Left cardiac atrium (tissue), 4 donors: ENCODE measurements at regions not wholly inside any gene's neighbourhood (a gene's known extent, or its start where the extent isn't known, plus 50 kb on each side); places are given as distances from the start of the nearest gene placed in this dataset.

Experiments
- ATAC-seq, 2 donors: fragments of 200-7000 bp; cut with Tn5 transposase; one replicate each; pipeline ENCODE4 v1.9.1; 2020; ENCODE audit warnings: mild to moderate bottlenecking in 2 of 2, moderate library complexity in 2 of 2
- DNase-seq: peaks from one replicate; pipeline ENCODE4 v3.0.0-alpha.2; 2020
- intact Hi-C, 2 donors: fragments of 100-400 bp; cut with DNase I; formaldehyde crosslinking; loops; one replicate each; pipeline versions ENCODE4 v1.14.1 to v1.15.1; 2022 to 2023
- donor health status: DM: no; HTN: yes; CAD: no.
- donor health status: DM: no; HTN: yes; CAD: no; lungs with severe emphysema.
- donor health status: DM: yes; HTN: yes; CAD: no.
- donor health status: Dilated cardiomyopathy.

DNA sequence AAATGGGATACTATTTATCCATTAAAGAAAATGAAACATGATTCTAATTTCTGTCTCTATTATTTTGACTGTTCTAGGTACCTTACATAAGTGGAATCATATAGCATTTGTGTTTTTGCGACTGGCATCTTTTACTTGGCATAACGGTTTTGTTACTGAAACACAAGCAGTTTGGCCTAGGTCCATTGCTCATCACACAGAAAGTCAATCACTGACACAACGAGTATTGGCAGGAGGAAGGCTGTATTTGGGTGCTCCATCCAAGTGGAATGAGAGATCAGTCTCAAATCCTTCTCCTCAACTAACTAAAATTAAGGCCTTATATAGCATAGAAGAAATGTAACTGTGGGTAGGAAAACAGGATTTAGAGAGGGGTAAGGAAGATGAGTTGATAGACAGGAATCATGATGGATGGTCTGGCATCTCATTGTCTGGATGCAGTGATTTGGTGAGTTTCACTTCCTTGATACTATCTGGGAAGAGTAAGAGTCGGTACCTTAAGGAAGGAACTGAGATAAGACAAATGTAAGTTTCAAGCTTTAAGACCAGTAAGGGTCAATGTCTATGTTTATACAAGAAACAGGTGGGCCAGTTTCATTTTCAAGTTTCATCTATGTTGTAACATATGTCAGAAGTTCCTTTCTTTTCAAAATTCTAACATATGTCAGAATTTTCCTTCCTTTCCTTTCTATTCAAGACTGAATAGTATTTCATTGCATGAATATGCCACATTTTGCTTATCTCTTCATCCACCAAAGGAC, 276.9 kb upstream of the RAB6C start:
- DNase-seq = no peak
- no peak for ATAC-seq
- intact Hi-C loops = no loop called here

DNA sequence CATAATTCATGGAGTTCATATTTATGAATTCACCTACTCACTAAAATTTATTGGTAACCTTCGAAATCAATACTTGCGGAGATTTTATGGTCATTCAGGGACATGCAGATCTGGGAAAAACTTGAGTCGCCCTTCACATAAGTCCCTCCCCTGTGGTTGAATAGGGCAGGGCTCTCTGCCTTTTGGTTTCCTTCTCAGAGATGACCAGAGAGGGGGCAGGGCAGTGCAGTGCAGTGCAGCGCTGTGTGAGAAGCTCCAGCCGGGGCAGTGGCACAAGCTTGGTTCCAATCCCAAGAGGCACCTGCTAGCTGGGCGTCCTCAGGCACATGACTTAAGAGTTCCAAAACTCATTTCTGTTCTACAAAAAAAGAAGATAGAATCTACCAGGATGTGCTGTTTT, 274.4 kb upstream of the RAB6C start:
- DNase-seq = no peak
- intact Hi-C loops = no loop called here
- no peak for ATAC-seq

DNA sequence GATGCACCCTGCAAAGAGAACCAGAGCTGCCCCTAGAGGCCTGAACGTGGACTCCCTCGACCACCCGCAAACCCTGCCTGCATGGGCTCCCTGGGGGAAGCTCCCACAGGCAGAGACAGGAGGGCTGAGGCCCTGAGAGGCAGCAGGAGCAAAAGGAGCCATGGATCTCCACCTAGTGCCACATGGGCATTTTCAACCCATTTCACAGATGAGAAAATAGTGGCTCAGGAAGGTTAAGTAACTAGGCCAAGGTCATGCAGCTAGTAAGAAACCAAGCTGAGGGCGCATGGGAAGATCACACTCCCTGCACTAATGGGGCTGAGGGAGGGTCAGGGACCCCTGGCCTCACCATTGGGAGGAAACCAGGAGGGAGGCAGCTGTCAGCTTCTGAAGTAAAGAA, 271.7 kb upstream of the RAB6C start:
- intact Hi-C loops = no loop called here
- ATAC-seq = no peak
- no peak for DNase-seq

DNA sequence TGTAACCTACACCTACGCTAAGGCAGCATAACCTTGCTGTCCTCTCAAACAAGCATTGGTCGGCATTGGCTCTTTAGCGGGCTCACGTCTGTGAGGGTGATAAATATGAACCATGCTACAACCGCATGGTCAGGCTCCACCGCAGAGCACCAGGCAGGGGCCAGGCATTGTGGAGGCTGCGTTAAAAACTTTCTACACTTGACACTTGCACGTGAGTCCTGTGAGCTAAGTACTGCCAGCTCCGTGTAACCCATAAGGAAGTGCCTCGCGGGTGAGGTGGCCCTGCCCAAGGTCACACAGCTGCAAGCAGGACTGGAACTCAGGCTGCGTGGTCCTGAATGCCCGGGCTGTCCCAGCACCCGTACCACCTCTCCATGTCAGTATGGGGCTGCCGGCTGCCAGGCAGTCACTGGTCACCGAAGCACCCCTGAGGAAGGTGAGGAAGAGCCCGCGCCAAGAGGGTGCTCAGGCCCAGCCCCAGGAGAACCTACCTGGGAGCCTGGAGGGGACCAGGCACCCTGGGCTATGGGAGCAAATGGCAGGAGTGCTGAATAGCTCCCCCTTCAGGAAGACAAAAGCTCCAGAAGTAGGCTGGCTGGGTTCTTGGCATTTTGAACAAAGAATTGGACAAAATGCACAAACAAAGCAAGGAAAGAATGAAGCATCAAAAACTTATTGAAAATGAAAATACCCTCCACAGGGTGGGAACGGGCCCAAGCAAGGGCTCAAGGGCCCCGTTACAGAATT, 271.1 kb upstream of the RAB6C start:
- no peak for DNase-seq
- no peak for ATAC-seq
- intact Hi-C loops = no loop called here

DNA sequence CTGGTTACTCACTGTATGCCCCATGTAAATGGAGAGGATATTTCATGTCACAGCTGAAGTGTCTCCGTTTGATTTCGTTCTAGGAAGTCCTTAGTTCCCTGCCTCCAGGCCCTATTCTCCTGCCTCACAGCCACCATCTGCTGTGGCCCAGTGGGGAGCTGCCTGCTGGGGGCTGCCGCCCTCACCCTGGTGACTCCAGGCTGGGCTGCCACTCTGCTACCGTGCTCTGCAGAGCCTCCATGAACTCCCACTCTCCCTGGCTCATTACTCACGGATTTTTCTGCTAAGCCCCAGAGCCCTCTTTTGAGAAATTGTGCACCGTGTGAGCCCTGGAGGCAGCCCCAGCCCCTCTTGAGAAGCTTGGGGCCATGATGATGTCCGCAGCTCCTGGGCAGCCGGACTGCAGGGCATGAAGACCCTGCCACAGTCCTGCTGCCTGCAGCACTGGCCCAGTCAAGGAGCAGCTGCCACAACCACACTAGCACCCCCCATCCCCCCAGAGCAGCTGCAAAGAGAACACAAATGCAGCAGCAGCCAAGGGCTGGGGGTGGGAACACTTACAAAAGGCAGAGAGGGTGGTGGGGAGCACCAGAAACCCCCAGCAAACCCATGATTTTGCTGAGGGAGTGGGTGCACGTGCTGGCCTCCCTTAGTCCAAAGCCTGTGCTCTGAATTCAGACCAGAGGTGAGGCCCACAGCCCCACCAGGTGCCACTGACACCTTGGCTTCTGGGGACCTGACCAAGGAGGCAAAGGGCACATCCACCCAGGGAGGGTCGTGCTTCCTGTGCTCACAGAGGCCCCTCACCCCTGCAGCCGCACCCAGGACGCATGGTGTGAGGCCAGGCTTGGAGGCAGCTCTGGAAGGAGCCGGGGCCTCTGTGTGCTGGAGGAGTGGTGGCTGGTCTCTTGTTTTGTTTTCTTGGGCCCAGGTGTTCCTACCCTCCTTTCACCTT, 270.2 kb upstream of the RAB6C start:
- DNase-seq = no peak
- no peak for ATAC-seq
- intact Hi-C loops = no loop called here

DNA sequence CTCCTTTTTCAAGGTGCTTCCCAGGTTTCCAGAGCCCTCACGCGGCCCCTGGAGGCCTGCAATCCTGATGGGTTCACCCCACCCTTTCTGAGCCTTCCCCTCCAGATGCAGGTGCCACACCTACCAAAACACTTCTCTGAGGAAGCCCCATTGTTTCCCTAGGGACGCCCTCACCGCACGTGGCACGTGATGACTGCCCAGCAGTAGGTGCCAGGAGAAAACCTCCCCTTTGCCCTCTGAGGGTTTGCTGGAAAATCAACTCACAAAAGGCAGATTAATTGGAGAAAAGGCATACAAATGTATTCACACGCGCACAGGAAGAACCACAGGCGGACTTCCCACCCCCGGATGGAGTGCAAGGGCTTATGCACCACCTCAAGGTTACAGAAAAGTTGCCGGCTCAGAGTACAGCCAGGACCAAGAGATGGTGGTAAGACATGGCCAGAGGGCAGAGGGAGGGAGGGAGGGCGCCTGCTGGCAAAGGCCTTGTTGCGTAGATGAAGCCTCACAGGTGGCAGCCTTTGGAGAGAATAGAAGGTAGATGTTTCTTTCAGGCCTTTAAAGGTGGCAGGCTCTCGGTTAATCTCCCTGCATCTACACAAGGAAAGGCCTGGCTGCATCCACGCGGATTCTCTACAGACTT, 269.4 kb upstream of the RAB6C start:
- DNase-seq = no peak
- intact Hi-C loops = no loop called here
- ATAC-seq = no peak

DNA sequence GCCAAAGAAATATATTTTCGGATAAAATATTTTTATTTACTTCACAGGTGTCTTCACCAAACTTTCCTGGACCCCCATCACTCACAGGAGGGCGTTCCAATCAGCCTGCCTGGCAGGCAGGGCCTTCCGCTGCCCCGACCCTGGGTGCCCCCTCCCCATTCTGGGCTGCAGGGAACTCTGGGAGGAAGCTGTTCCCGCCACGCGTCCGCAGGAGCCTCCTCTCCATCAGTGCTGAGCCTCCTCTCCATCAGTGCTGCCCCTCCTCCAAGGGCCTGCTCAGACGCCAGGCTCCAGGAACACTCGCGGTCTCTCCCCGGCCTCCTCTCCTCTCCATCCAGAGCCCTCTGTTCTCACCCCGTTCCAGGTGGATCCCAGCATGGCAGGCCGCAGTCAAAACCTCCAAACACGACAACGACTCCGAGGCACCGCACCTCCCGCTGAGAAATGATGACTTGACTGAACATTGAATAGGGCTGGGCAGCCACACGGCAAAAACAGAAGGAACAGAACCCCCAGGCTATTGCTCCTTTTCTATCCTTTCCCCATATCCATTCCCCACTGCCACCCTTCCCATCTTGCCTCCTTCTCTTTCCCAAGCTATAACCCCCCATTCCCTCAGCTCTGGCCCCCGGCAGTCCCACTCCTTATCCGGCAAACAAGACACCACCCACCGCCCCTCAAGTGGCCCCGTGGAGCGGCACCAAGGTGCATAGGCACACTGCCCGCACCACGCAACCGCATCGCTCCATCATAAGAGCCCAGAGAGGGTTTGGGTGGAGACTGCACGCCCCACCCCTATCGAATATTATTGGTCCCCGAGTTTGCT, 268.6 kb upstream of the RAB6C start:
- ATAC-seq (no peak), DNase-seq (no peak)
- intact Hi-C loops = no loop called here

DNA sequence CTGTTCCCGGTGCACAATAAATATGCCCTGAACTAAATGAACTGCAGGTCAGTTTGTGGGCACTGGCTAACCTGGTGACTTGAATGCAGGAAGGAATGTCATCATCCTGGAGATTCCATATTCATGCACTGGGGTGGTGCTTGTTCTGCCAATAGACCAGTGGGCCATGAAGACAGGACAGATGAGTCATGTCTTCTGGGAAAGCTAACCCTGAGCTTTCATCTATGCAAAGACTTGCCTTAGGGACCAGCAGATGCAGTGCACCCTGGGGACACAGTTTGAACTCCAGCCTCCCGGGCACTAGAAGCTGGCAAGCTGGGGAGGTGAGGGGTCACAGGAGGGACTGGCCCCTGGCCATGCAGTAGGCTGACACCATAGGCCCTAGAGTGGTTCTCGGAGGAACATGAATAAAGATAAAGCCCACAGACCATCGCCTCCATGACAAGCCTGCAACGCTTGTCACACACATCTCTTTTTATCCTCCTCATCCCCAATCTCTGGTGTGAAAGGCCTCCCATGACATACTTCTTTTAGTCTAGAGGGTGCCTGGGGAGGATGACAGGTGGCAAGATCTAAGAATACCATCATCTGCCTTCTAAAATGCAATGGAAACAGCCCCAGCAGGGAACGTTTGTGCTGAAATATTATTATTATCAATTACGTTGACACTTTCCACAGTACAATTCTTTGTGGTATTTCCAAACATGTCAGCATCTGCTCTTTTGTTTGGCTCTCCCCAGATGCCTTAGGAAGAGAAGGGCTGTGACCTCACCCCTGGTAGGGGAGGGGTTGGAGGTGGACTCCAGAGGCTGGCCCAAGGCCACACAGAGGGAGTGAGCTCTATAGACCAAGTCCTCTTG, 267.4 kb upstream of the RAB6C start:
- intact Hi-C loops = no loop called here
- DNase-seq (no peak), ATAC-seq (no peak)

DNA sequence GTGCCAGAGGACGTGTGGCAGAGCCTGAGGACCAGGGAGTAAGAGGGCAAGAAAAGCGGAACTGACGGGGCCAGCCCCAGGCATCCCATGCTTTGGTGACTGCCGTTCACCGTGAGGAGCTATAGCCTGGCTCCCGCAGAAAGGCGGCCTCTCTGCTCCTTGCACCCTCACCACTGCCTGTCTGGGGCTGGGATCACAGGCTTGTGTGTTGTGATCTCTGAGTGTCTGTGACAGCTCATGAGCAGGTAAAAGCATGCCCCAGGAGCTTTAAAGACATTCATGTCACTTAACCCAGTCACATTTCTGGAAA, 266.8 kb upstream of the RAB6C start:
- DNase-seq (no peak), ATAC-seq (no peak)
- intact Hi-C loops = no loop called here

DNA sequence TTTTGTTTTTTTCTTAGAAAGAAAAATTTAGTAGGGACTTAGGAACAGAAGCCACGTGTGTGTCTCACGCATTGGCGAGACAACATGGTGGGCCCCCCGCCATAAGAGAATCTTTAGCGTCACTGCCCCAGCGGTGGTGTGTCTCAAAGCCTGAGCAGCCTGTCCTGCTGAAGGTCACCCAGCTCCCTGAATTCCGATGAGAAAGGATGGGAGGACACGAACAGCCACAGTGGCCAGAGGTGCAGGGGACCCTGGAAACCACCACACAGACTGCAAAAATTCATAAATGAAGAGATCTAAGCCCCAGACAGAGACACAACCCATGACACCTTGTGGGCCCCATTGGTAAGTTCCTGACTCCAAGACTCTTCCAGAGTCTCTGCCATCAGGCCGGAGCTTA, 266.1 kb upstream of the RAB6C start:
- DNase-seq = no peak
- no peak for ATAC-seq
- intact Hi-C loops = no loop called here

DNA sequence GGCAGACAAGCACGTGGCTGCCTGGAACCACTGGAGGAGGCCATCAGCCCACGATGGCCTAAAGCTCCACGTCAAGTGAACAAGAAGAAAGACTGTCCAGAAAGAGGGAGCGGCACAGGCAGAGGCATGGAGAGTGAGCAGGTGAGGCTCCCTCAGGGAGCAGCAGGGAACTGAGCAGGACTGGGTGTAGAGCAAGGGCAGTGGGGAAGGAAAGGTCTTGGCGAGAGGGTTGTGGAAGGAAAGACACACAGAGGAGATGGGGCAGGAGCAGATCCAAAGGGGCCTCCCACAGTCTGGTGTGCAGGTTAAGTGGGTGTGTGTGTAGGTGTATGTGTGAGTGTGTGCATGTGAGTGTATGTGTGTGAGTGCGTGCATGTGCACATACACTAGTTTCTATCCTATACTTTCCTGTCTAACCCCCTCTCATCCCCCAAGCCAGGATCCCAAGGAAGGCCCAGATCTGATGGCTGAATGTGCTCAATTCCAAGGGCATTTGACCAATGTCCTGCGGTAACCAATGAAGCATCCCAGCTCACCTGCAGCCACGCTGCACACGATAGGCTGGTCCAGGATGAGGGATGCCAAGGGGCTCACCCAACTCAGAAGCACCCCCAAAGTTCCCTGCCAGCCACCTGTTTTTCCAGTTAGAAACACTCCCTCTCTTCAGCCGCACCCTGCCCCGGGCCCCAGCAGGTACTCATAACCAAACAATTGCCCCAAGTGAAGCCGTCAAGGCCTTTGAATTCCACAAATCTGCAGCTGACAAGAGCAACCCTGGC, 262.5 kb upstream of the RAB6C start:
- DNase-seq = no peak
- no peak for ATAC-seq
- intact Hi-C loops = no loop called here

DNA sequence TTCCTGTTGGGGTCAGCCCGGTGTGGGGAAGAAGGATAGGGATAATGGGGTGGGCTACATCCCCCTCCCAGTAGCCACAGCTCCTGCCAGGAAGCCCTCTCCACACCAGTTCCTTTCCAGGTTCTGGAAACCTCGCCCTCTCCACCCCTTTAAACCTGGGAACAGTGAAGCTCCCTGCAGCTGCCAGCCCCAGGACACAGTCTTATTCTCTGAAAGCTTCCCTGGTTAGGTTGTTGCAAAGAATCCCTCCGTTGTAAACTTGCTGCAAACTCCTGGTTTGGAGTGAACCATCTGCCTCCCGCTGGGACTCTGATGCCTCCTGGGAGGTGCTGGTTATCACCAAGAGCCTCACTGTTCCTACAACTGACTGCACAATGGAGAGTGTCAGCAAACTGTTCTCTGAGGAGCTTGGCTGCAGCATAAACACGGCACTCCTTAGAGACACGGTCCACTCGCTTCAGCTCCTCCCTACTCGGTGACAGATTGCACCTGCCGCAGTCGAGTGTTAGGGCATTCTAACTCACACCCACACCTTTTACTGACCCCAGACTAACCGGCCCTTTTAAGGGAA, 261.8 kb upstream of the RAB6C start:
- DNase-seq = no peak

DNA sequence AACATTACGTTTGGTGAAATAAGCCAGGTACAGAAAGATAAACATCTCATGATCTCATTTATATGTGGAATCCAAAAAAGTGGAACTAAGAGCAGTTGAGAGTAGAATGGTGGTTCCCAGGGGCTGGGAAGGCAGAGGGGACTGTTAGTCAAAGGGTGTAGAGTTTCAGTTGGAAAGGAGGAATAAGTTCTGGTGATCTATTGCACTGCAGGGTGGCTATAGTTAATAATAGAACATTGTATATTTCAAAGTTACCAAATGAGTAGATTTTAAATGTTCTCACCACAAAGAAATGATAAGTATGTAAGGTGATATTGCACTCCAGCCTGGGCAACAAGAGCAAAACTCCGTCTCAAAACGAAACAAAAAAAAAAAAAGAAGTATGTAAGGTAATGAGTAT, 260.1 kb upstream of the RAB6C start:
- ATAC-seq = no peak
- intact Hi-C loops = no loop called here
- no peak for DNase-seq

More for the DNA sequence above, 261.8 kb upstream of the RAB6C start:
- no peak for ATAC-seq
- intact Hi-C loops = no loop called here

DNA sequence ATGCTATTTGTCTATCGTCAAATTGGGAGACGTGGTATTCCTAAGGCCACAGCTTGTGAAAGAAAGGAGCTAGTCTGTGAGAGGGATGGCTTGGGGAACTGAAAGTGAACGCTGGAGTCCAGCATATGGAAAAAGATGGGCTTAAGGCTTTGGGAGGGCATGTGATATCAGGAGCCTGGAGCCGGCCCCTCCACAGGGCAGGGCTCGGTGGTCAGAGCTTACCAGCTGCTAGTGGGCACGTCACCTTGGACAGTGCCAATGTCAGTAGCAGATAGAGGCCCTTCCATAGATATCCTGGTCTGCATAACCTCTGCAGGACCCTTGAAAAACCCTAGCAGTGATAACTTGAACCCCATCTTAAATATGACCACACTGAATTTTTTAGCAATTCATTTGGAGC, 259.1 kb upstream of the RAB6C start:
- intact Hi-C loops = no loop called here
- DNase-seq = no peak
- no peak for ATAC-seq

DNA sequence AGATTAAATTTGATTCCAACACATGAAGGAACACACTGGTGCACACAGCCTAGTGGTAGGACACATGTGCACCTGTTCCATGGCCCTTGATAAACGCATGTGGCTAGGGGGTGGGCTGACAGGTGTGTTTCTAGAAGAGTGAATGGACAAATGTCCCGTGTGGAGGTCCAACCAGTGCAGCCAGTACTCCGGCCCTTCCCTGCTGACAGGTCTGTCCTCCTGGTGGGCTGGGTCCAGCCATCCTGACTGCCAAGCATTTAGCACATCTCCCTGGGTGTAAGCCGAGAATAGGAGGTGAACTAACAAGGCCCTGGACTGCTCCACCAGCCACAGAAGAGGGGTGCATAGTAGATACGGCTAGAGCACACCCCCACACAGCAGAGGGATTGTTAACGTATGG, 258.7 kb upstream of the RAB6C start:
- intact Hi-C loops = no loop called here
- no peak for DNase-seq
- ATAC-seq = no peak

DNA sequence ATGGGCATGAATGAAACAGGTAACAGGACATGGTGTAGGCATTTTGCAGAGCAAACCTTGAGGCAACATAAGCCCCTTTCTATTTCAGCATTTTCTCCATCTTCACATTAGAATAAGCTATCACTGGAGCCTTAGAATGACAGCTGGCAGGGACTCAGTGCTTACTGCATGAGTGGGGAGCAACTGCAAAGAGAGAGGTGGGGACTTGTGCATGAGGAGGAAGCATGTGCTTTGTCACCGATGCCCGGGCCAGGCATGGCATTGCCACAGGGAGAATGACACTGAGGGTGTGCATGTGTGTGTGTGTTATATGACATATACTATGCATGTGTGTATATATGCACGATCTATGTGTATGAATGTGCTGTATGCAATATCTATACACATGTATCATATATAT, 258.2 kb upstream of the RAB6C start:
- ATAC-seq (no peak), DNase-seq (no peak)
- intact Hi-C loops = no loop called here

DNA sequence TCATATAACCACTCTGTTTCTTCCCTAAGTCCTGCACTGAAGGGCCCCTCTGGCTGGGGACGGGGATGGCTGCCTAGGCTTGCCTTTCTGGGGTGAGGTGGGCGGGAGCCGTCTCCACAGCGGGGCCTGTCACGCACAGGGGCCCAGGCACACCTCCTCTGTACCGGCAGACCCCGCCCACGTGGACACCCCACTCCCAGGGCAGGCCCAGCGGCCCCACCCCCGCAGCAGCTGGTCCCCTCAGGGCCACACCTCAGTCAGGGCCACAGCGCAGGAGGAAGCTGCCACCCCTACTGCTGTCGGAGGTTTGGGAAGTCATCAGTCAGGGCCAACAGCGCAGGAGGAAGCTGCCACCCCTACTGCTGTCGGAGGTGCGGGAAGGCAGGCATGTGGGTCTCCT, 257.6 kb upstream of the RAB6C start:
- DNase-seq = no peak
- ATAC-seq = no peak
- intact Hi-C loops = no loop called here
